GM21717 (cell line): ENCODE measurements at regions not wholly inside any gene's neighbourhood (a gene's known extent, or its start where the extent isn't known, plus 50 kb on each side); places are given as distances from the start of the nearest gene placed in this dataset.
A peak's percentile ranks its signal among the peaks of the same experiment; 100 is the strongest.
"Not testable (repeated sequence)": the region's sequence is repeated elsewhere in the genome, so short reads cannot be mapped to it uniquely, and the experiment has no call there.

Experiments used
- ATAC-seq: cut with Tn5 transposase; IDR thresholded peaks from one replicate; pipeline ENCODE4 v1.9.1; 2021; ENCODE audit warnings: mild to moderate bottlenecking, moderate library complexity; ENCODE audit not compliant: unreplicated experiment

DNA sequence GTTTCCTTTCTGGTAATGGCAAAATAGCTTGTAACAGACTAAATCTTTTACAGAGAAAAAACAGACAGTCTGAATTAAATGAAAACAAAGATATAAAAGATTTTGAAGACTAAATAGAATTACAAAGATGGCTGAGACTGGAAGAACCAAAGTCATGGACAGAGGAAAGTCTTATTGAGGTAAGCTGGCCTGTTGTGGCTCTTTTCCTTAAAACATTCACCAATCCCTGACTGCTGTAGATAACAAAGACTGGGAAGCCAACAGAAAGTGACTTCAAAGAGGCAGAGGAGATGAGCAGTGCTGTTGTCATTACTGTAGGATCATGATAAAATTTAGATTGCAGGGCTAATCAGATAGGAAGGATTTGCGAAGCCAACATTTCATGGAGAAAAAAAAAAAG is 517.0 kb downstream of the KIF2B start:
- ATAC-seq, result no peak

GRCh38 chr17:54347495-54347894 is 524.8 kb downstream of the KIF2B start:
- ATAC-seq, result no peak

DNA sequence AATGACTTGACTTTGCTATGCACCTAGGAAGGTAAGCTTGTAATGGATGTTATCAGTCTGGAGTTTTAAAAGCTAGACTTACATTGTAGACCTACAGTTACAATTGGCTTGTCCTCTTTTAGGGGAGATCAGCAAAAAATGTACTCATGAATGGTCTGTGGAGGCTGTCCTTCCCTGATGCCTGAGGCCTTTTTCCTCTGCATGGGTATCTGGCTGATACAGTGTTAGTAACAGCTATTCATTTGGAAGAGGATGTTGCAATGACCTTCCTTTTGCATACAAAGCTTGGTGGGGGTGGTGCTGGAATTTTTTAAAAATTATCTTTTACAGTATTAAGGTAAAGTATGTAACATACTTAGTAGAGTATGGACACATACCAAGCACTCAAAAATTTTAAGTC is 525.5 kb downstream of the KIF2B start:
- no peak for ATAC-seq

GRCh38 chr17:54353789-54354525 is 531.2 kb downstream of the KIF2B start:
- ATAC-seq, result peak; percentile 59

DNA sequence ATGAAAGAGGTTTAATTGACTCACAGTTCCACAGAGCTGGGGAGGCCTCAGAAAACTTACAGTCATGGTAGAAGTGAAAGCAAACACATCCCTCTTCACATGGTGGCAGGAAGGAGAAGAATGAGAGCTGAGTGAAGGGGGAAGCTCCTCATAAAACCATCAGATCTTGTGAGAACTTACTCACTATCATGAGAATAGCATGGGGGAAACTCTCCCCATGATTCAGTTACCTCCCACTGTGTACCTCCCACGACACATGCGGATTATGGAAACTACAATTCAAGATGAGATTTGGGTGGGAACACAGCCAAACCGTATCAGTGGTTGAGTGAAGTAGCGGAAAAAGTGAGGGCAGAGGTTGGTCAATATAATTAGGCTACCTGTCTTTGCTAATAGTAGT is 538.3 kb downstream of the KIF2B start:
- not testable (repeated sequence) for ATAC-seq

DNA sequence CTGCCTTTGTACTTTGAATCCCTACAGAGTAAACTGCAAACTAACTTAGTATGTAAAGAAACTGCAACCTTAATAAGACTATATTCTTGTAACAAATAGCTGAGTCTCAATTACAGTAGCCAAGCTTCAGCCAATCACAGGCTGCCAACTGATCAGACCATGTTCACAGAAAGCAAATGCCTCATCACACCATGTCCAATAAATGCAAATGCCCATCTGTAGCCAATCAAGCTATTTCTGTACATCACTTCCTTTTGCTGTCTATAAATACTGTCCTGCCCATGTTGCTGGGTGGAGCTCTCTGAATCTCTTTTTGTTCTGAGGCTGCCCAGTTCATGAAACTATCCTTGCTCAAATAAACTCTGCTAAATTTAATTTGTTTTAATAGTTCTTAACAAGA is 531.7 kb upstream of the TOM1L1 start:
- no peak for ATAC-seq

GRCh38 chr17:54372069-54372749 is 528.4 kb upstream of the TOM1L1 start:
- ATAC-seq, result no peak

DNA sequence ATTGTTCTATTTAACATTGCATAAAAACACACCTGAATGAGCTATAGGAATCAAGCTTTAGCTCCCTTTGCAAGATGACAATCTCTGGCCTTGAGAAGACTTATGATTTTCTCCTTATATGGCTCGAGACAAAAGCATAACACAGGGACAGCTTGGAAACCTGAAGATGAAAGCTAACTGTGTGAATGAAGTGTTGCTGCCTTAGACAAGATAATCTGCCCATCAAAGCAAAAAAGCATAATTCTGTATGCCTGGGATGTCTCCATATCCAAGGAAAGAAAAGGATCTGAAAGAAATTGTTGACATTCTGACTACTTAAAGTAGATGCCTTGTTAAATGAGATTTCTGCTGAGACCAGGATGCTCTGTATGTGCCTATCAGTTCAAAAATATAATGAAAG is 526.7 kb upstream of the TOM1L1 start:
- ATAC-seq, result no peak

DNA sequence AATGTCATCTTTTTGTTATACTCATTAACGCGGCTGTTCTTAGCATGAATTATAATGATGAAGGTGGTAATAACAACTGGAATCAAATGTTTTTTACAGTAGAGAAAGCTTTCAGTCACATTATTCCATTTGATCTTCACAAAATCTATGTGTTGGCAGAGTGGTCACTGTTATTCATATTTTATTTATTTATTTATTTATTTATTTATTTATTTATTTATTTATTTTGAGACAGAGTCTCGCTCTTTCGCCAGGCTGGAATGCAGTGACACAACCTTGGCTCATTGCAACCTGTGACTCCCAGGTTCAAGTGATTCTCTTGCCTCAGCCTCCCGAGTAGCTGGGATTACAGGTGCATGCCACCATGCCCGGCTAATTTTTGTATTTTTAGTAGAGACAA is 524.2 kb upstream of the TOM1L1 start:
- ATAC-seq, result not testable (repeated sequence)

GRCh38 chr17:54381482-54381881 is 519.2 kb upstream of the TOM1L1 start:
- ATAC-seq, result no peak

- no peak for ATAC-seq
Observed at GRCh38 chr17:54404259-54404658, 496.4 kb upstream of the TOM1L1 start.

- no peak for ATAC-seq
Observed at GRCh38 chr17:54405826-54406225, 494.8 kb upstream of the TOM1L1 start.

GRCh38 chr17:54408731-54409130 is 491.9 kb upstream of the TOM1L1 start:
- ATAC-seq, result no peak

- no peak for ATAC-seq
Observed at GRCh38 chr17:54418467-54418866, 482.2 kb upstream of the TOM1L1 start.

- ATAC-seq, result no peak
Observed at GRCh38 chr17:54425671-54426070, 475.0 kb upstream of the TOM1L1 start.

GRCh38 chr17:54426296-54426886 is 474.3 kb upstream of the TOM1L1 start:
- ATAC-seq, result no peak

DNA sequence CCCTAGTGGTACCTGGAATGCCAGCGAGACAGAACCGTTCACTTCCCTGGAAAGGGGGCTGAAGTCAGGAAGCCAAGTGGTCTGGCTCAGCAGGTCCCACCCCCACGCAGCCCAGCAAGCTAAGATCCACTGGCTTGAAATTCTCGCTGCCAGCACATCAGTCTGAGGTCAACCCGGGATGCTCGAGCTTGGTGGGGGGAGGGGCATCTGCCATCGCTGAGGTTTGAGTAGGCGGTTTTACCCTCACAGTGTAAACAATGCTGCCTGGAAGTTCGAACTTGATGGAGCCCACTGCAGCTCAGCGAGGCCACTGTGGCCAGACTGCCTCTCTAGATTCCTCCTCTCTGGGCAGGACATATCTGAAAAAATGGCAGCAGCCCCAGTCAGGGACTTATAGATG is 464.7 kb upstream of the TOM1L1 start:
- ATAC-seq, result no peak

GRCh38 chr17:54439816-54440215 is 460.8 kb upstream of the TOM1L1 start:
- ATAC-seq, result no peak

DNA sequence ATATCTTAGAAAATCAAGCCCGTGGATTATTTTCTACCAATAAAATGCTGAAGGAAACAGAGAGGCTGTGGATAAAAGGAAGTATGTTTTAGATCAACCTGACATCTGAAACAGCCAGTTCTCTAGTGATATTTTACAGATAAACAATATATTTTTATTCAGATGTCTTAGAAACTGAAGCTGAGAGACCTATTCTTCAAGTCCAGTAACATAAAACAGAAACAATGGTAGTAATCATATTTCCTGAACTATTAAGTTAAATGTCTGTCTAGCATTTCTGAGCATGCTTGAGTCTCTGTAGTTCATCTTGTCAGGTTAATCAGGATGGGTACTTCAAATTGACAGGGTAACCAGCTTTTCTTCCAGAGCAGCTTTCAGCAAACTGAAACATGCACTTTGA is 449.6 kb upstream of the TOM1L1 start:
- ATAC-seq, result no peak

- no peak for ATAC-seq
Observed at GRCh38 chr17:54452666-54453348, 447.8 kb upstream of the TOM1L1 start.

DNA sequence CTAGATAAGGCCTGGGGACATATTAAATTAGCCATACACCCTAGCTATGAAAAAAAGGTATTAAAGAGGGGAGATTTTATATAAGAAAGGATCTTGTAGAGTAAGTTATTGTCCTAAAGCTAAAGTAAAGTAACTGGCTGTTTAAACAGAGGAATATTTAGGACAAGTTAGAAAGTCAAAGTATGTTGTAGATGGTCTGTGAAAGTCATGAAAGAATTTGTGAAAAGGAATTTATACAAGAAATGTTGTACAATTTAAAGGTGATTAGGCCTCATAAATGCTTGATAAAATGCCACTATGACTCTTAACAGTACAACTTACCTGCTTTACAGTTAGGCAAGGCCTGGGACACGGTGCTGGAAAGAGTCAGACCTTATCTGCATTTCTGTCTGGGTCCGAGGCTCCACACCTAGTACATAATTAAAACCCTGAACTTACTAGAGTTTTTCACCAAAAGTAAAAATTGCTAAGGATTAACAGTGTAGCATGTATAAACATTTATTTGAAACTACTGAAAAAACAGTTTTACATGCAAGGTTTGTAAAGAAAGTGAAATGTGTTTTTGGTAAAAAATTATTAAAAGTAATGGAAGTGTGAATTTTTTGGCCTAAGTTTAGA is 445.3 kb upstream of the TOM1L1 start:
- no peak for ATAC-seq
